Tibial artery (tissue), 4 donors: ENCODE measurements at regions not wholly inside any gene's neighbourhood (a gene's known extent, or its start where the extent isn't known, plus 50 kb on each side); places are given as distances from the start of the nearest gene placed in this dataset.

Experiments used
- DNase-seq, 2 donors: peaks; one replicate each; pipeline ENCODE4 v3.0.0-alpha.2; 2019
- H3K27ac ChIP-seq, 2 donors: fragments of 200-600 bp; sonication (generic) in 1 of 2; 1 replicate in 1 of 2; 2 replicates in 1 of 2; pipeline ENCODE4 v1.5.1; 2018 to 2019; ENCODE audit warnings: mild to moderate bottlenecking in 1 of 2
- H3K27me3 ChIP-seq, 2 donors: fragments of 200-600 bp; sonication (generic) in 1 of 2; one replicate each; pipeline versions ENCODE4 v1.5.1 to v1.6.0; 2016 to 2019
- H3K36me3 ChIP-seq, 3 donors: fragments of 200-600 bp; sonication (generic) in 2 of 3; one replicate each; pipeline ENCODE4 v1.5.1; 2016 to 2019; ENCODE audit warnings: mild to moderate bottlenecking in 2 of 3
- H3K4me1 ChIP-seq, 4 donors: fragments of 200-600 bp; sonication (generic) in 2 of 4; 1 replicate in 3 of 4; 2 replicates in 1 of 4; pipeline ENCODE4 v1.5.1; 2016 to 2019
- H3K4me3 ChIP-seq, 2 donors: fragments of 200-600 bp; sonication (generic) in 1 of 2; 1 replicate in 1 of 2; 2 replicates in 1 of 2; pipeline ENCODE4 v1.5.1; 2018 to 2019; ENCODE audit warnings: mild to moderate bottlenecking in 2 of 2
- H3K9me3 ChIP-seq, 3 donors: fragments of 200-600 bp; sonication (generic) in 1 of 3; one replicate each; pipeline ENCODE4 v1.5.1; 2016 to 2019
- intact Hi-C: fragments of 100-400 bp; cut with DNase I; formaldehyde crosslinking; loops from one replicate; pipeline ENCODE4 v1.15.0; 2023; ENCODE audit warnings: low total_unique reads
- TF ChIP-seq, protein P1 (sequence below), 2 experiments: fragments of 200-600 bp in 1 of 2; fragments of 450-650 bp in 1 of 2; IDR thresholded peaks; one replicate each; pipeline ENCODE4 v1.5.1; 2017 to 2019; ENCODE audit warnings: antibody characterized with exemption in 2 of 2, mild to moderate bottlenecking in 1 of 2, moderate library complexity in 1 of 2

DNA sequence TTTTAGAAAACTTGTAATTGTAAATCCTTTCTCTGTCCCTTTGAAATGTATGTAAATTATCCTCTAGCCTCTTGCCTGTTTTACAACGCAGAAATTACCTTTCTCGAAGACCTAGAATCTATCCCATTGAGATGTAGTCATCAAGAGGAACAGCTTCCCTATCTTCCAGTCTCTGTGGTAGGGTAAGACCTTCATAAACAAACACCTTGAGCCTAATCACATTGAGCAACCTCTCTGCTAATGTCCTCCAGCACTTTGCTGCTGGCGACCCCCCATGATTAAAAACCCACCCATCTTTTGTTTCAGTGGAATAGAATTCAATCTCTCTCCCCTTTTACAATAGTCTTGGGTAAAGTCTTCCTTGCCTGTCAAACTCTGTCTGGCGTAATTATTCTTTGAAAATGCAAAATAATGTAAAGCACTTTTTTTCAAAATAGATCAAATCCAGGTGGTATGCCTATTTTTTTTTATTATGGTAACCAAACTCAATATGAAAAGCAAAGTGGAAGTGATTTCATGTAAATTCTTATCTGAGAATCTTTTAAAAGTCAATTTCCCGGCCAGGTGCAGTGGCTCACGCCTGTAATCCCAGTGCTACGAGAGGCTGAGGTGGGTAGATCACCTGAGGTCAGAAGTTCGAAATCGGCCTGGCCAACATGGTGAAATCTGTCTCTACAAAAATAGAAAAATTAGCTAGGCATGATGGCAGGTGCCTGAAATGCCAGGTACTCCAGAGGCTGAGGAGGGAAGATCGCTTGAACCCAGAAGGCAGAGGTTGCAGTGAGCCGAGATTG lies 237.9 kb downstream of the GRXCR1 start:
- Histone ChIP-seq H3K4me1 (no peaks in the 10 kb centered on the region), H3K27ac (no peak overlapping the region), H3K36me3 (no peaks in the 10 kb centered on the region), H3K4me3 (no peak overlapping the region), H3K9me3 (no peaks in the 10 kb centered on the region), H3K27me3 (no peaks in the 10 kb centered on the region)
- intact Hi-C loops, result no loop called here
- TF ChIP-seq, protein P1, sequence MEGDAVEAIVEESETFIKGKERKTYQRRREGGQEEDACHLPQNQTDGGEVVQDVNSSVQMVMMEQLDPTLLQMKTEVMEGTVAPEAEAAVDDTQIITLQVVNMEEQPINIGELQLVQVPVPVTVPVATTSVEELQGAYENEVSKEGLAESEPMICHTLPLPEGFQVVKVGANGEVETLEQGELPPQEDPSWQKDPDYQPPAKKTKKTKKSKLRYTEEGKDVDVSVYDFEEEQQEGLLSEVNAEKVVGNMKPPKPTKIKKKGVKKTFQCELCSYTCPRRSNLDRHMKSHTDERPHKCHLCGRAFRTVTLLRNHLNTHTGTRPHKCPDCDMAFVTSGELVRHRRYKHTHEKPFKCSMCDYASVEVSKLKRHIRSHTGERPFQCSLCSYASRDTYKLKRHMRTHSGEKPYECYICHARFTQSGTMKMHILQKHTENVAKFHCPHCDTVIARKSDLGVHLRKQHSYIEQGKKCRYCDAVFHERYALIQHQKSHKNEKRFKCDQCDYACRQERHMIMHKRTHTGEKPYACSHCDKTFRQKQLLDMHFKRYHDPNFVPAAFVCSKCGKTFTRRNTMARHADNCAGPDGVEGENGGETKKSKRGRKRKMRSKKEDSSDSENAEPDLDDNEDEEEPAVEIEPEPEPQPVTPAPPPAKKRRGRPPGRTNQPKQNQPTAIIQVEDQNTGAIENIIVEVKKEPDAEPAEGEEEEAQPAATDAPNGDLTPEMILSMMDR (IDR thresholded peaks at IDR 0.05), result no peak
- no peak for DNase-seq

DNA sequence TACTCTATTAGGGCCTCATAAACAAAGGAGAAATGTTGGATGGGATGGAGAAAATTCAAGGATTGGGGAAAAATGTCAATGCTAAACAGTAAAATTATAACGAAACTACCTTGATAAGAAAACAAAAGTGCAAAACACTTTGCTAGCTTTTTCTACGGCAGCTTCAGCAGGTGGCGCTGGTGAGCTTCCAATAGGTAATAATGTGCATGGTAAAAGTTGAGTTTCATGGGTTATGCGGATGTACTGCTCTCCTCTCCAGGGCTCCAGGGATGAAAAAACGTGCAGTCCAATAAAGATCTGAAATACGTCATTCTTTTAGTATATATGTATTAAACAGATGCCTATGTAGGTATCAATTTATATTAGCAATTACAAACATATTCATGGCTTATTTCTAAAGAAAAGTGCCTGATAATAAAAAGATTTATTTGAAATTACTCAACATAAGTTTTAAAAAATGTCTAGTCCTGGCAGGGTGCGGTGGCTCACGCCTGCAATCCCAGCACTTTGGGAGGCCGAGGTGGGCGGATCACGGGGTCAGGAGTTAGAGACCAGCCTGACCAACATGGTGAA lies 239.6 kb downstream of the GRXCR1 start:
- Histone ChIP-seq H3K27ac (no peak overlapping the region), H3K36me3 (no peaks in the 10 kb centered on the region), H3K27me3 (no peaks in the 10 kb centered on the region), H3K4me3 (no peak overlapping the region), H3K9me3 (no peaks in the 10 kb centered on the region), H3K4me1 (no peaks in the 10 kb centered on the region)
- TF ChIP-seq, protein P1 (IDR thresholded peaks at IDR 0.05), result peak; percentile 56 to 71
- no peak for DNase-seq
- intact Hi-C loops, result no loop called here

DNA sequence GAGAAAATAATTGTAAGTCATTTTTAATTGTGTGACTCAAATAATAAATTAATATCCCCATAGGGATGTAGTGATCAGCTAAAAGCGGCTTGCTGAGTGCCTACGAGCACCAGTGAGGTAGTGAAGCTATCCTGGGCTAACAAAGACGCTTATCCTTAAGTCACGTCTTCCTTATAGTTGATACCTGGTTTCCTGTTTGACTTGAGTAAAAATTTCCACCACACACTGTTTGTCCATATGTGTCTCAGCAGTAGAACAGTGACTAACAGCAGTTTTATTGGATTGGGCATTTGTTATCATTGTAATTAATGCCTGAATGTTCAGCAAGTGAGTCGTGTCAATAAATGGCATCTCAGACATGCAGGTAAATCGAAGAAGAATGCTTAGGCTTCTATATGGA lies 241.1 kb downstream of the GRXCR1 start:
- DNase-seq, result no peak
- Histone ChIP-seq H3K9me3 (no peaks in the 10 kb centered on the region), H3K27ac (no peak overlapping the region), H3K4me1 (no peaks in the 10 kb centered on the region), H3K27me3 (no peaks in the 10 kb centered on the region), H3K36me3 (no peaks in the 10 kb centered on the region), H3K4me3 (no peak overlapping the region)
- TF ChIP-seq, protein P1 (IDR thresholded peaks at IDR 0.05), result no peak
- intact Hi-C loops, result no loop called here

DNA sequence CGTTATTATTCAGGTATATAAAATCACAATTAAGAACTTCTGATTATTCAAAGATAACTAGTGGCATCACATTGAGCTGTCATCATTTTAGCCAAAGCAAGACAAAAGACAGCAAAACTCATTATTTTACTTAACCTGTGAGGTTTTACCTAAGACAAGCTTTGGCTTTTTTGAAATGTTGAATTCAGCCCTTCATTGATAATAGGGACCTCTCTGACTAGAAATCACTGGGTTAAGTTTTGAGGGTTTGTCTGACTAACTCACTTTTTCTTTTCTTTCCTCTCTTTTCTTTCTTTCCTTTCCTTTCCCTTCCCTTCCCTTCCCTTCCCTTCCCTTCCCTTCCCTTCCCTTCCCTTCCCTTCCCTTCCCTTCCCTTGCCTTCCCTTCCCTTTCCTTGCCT lies 244.2 kb downstream of the GRXCR1 start:
- Histone ChIP-seq H3K4me3 (no peak overlapping the region), H3K27ac (no peak overlapping the region), H3K36me3 (no peaks in the 10 kb centered on the region), H3K4me1 (no peaks in the 10 kb centered on the region), H3K9me3 (no peaks in the 10 kb centered on the region), H3K27me3 (no peaks in the 10 kb centered on the region)
- DNase-seq, result no peak
- intact Hi-C loops, result no loop called here
- TF ChIP-seq, protein P1 (IDR thresholded peaks at IDR 0.05), result no peak

DNA sequence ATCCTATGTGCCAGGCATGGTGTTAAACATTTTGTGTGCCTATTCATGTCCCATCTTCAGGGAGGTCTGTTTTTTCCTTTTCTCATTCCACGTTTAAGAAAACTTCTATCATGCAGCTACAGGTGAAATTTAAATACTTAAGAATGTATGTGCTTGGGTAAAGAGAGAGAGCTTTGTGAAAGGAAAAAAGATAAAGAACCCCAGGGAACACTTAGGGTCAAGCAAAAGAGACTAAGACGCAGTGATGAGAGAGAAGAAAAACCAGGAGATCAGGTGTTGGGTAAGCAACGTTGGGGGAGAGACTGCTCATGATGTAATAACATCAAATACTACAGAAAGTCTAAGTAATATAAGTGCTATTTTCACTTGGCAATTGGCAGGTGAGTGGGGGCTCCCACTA lies 253.7 kb downstream of the GRXCR1 start:
- no peaks in the 10 kb centered on the region for H3K4me1 ChIP-seq
- TF ChIP-seq, protein P1 (IDR thresholded peaks at IDR 0.05), result no peak
- no peak for DNase-seq
- H3K9me3 ChIP-seq, result no peaks in the 10 kb centered on the region
- no peak overlapping the region for H3K4me3 ChIP-seq
- no peak overlapping the region for H3K27ac ChIP-seq
- intact Hi-C loops, result no loop called here
- no peaks in the 10 kb centered on the region for H3K27me3 ChIP-seq
- H3K36me3 ChIP-seq, result no peaks in the 10 kb centered on the region
